ENCODE measurements at regions not wholly inside any gene's neighbourhood (a gene's known extent, or its start where the extent isn't known, plus 50 kb on each side); places are given as distances from the start of the nearest gene placed in this dataset.
"Not testable (repeated sequence)": the region's sequence is repeated elsewhere in the genome, so short reads cannot be mapped to it uniquely, and the experiment has no call there.

GRCh38 chr5:60473654-60474053 lies 226.3 kb downstream of the DEPDC1B start:
- intact Hi-C loops (cut with micrococcal nuclease) = no loop called here
- BruUV-seq (replicated peaks) = no TSS peak
- CTCF ChIA-PET = no interaction called here
- Mint-ChIP-seq H3K27ac (ENCODE audit: low read depth, unreplicated experiment) (no peak overlapping the region), H3K9me3 (ENCODE audit: unreplicated experiment) (no peaks in the 10 kb centered on the region), H3K27me3 (ENCODE audit: insufficient read depth, unreplicated experiment) (peaks cover 72% of the 10 kb centered on the region), H3K36me3 (ENCODE audit: insufficient read depth, unreplicated experiment) (no peaks in the 10 kb centered on the region), H3K4me3 (ENCODE audit: unreplicated experiment) (no peak overlapping the region), H3K4me1 (ENCODE audit: insufficient read depth, unreplicated experiment) (no peaks in the 10 kb centered on the region)
- TF ChIP-seq, protein P1, sequence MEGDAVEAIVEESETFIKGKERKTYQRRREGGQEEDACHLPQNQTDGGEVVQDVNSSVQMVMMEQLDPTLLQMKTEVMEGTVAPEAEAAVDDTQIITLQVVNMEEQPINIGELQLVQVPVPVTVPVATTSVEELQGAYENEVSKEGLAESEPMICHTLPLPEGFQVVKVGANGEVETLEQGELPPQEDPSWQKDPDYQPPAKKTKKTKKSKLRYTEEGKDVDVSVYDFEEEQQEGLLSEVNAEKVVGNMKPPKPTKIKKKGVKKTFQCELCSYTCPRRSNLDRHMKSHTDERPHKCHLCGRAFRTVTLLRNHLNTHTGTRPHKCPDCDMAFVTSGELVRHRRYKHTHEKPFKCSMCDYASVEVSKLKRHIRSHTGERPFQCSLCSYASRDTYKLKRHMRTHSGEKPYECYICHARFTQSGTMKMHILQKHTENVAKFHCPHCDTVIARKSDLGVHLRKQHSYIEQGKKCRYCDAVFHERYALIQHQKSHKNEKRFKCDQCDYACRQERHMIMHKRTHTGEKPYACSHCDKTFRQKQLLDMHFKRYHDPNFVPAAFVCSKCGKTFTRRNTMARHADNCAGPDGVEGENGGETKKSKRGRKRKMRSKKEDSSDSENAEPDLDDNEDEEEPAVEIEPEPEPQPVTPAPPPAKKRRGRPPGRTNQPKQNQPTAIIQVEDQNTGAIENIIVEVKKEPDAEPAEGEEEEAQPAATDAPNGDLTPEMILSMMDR (IDR thresholded peaks at IDR 0.05; ENCODE audit: unreplicated experiment) = no peak
- DNase-seq (ENCODE audit: unreplicated experiment) = no peak
- POLR2A ChIA-PET = no interaction called here

- H3K4me1 Mint-ChIP-seq (ENCODE audit: insufficient read depth, unreplicated experiment); DNase-seq (ENCODE audit: unreplicated experiment); H3K9me3 Mint-ChIP-seq (ENCODE audit: unreplicated experiment); H3K4me3 Mint-ChIP-seq (ENCODE audit: unreplicated experiment); H3K27ac Mint-ChIP-seq (ENCODE audit: low read depth, unreplicated experiment); intact Hi-C loops (cut with micrococcal nuclease); BruUV-seq (replicated peaks); H3K36me3 Mint-ChIP-seq (ENCODE audit: insufficient read depth, unreplicated experiment): not testable (repeated sequence)
- ChIA-PET CTCF (interaction anchor here (0.6 kb wide), 1 partner anchor 1845 kb away, joined by 3 read pairs; no protein-coding TSS in a partner anchor), POLR2A (interaction anchor here (0.6 kb wide), 1 partner anchor 10 kb away, joined by 3 read pairs; no protein-coding TSS in a partner anchor)
- peaks cover 72% of the 10 kb centered on the region for H3K27me3 Mint-ChIP-seq (ENCODE audit: insufficient read depth, unreplicated experiment)
These were observed 226.9 kb downstream of the DEPDC1B start for GRCh38 chr5:60473027-60473426.

DNA sequence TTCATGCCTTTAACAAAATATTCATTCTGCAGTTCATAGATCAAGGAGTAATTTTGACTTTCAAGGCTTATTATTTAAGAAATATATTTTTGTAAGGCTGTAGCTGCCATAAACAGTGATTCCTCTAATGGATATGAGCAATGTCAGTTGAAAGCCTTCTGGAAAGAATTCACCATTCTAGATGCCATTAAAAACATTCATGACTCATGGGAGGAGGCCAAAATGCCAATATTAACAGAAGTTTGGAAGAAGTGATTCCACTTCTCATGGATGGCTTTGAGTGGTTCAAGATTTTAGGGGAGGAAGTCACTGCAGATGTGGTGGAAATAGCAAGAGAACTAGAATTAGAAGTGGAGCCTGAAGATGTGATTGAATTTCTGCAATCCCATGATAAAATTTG lies 229.1 kb downstream of the DEPDC1B start:
- TF ChIP-seq, protein P1 (IDR thresholded peaks at IDR 0.05; ENCODE audit: unreplicated experiment) = no peak
- no peak overlapping the region for H3K27ac Mint-ChIP-seq (ENCODE audit: low read depth, unreplicated experiment)
- no peak overlapping the region for H3K4me3 Mint-ChIP-seq (ENCODE audit: unreplicated experiment)
- H3K9me3 Mint-ChIP-seq (ENCODE audit: unreplicated experiment) = no peaks in the 10 kb centered on the region
- ChIA-PET CTCF (no interaction called here), POLR2A (no interaction called here)
- no peak for DNase-seq (ENCODE audit: unreplicated experiment)
- no peaks in the 10 kb centered on the region for H3K4me1 Mint-ChIP-seq (ENCODE audit: insufficient read depth, unreplicated experiment)
- no TSS peak for BruUV-seq (replicated peaks)
- H3K36me3 Mint-ChIP-seq (ENCODE audit: insufficient read depth, unreplicated experiment) = no peaks in the 10 kb centered on the region
- intact Hi-C loops (cut with micrococcal nuclease) = no loop called here
- peaks cover 53% of the 10 kb centered on the region for H3K27me3 Mint-ChIP-seq (ENCODE audit: insufficient read depth, unreplicated experiment)

DNA sequence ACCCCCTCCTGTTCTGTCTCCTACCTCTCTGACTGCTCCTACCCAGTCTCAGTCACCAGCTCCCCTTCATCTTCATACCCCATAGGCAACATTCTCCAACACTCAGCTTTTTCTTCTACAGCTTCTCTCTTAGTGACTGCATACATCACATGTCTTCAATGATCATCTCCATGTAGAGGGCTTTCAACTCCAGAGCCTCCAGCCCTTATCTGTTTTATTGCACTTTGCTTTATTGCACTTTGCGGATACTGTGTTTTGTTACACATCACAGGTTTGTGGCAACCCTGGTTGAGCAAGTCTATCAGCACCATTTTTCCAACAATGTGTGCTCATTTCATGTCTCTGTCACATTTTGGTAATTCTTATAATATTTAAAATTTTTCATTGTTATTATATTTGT lies 230.7 kb downstream of the DEPDC1B start:
- H3K27me3 Mint-ChIP-seq (ENCODE audit: insufficient read depth, unreplicated experiment) = peaks cover 55% of the 10 kb centered on the region
- intact Hi-C loops (cut with micrococcal nuclease) = no loop called here
- ChIA-PET CTCF (interaction anchor here (0.5 kb wide), 1 partner anchor 25 kb away, joined by 5 read pairs; no protein-coding TSS in a partner anchor), POLR2A (no interaction called here)
- DNase-seq (ENCODE audit: unreplicated experiment) = no peak
- H3K27ac Mint-ChIP-seq (ENCODE audit: low read depth, unreplicated experiment) = no peak overlapping the region
- no peak overlapping the region for H3K4me3 Mint-ChIP-seq (ENCODE audit: unreplicated experiment)
- no peaks in the 10 kb centered on the region for H3K36me3 Mint-ChIP-seq (ENCODE audit: insufficient read depth, unreplicated experiment)
- no peaks in the 10 kb centered on the region for H3K9me3 Mint-ChIP-seq (ENCODE audit: unreplicated experiment)
- H3K4me1 Mint-ChIP-seq (ENCODE audit: insufficient read depth, unreplicated experiment) = no peaks in the 10 kb centered on the region
- TF ChIP-seq, protein P1 (IDR thresholded peaks at IDR 0.05; ENCODE audit: unreplicated experiment) = no peak
- no TSS peak for BruUV-seq (replicated peaks)

All from MCF 10A (cell line).